H1 (cell line): ENCODE measurements at regions not wholly inside any gene's neighbourhood (a gene's known extent, or its start where the extent isn't known, plus 50 kb on each side); places are given as distances from the start of the nearest gene placed in this dataset.

Source experiments
- CTCF ChIA-PET: fragments of 300-600 bp; sonication (Branson Sonifier 250); formaldehyde crosslinking; loops from one replicate; lab custom pipeline; 2021; ENCODE audit not compliant: partially characterized antibody; lab: Charles Lee
- POLR2A ChIA-PET: fragments of 300-600 bp; sonication (Branson Sonifier 250); formaldehyde crosslinking; loops from one replicate; lab custom pipeline; 2021; ENCODE audit warnings: inconsistent platforms; ENCODE audit not compliant: partially characterized antibody; lab: Charles Lee
- DNase-seq, 2 experiments: peaks; one replicate each; pipeline versions ENCODE4 v3.0.0 to v3.0.0-alpha.2; 2010 to 2022; ENCODE audit warnings: low spot score in 2 of 2, low read depth in 1 of 2, mixed read lengths in 1 of 2
- FAIRE-seq: peaks from 2 replicates; lab custom pipeline; 2011; peaks lifted over from hg19 to GRCh38; lab: Jason Lieb, UNC
- H2AFZ ChIP-seq: 2 replicates; pipeline ENCODE4 v1.8.1; 2012; ENCODE audit warnings: low read length, inconsistent platforms
- H2AK5ac ChIP-seq: 2 replicates; pipeline ENCODE4 v1.6.1; 2013; ENCODE audit warnings: low read depth, low read length
- H2BK120ac ChIP-seq: replicated peaks from 2 replicates; pipeline ENCODE3; 2013; ENCODE audit warnings: low read depth, low read length, inconsistent platforms
- H2BK12ac ChIP-seq: 2 replicates; pipeline ENCODE4 v1.6.1; 2013; ENCODE audit warnings: low read depth, low read length
- H2BK15ac ChIP-seq: 2 replicates; pipeline ENCODE4 v1.6.1; 2013; ENCODE audit warnings: low read length
- H2BK20ac ChIP-seq: 2 replicates; pipeline ENCODE4 v1.6.1; 2013; ENCODE audit warnings: low read length
- H2BK5ac ChIP-seq: 2 replicates; pipeline ENCODE4 v1.6.1; 2013; ENCODE audit warnings: low read depth, low read length
- H3K14ac ChIP-seq: 2 replicates; pipeline ENCODE4 v1.6.1; 2013; ENCODE audit warnings: inconsistent platforms; ENCODE audit not compliant: insufficient read length
- H3K18ac ChIP-seq: 2 replicates; pipeline ENCODE4 v1.6.1; 2013; ENCODE audit warnings: low read length; ENCODE audit errors: extremely low read depth
- H3K23ac ChIP-seq: 2 replicates; pipeline ENCODE4 v1.6.1; 2013; ENCODE audit warnings: inconsistent platforms; ENCODE audit not compliant: insufficient read length
- H3K23me2 ChIP-seq: 2 replicates; pipeline ENCODE4 v1.6.1; 2013; ENCODE audit warnings: low read depth, low read length
- H3K27ac ChIP-seq: 2 replicates; pipeline ENCODE4 v1.6.1; 2011; ENCODE audit warnings: low read depth, low read length, inconsistent platforms
- H3K27me3 ChIP-seq, 4 experiments: replicated peaks in 1 of 4; 1 replicate in 1 of 4; 2 replicates in 3 of 4; pipeline versions ENCODE4 v1.6.1 to v1.8.1; 2011 to 2013; ENCODE audit warnings: low read length in 3 of 4, mild to moderate bottlenecking in 3 of 4, inconsistent platforms in 2 of 4, mixed read lengths in 2 of 4, moderate library complexity in 1 of 4; ENCODE audit not compliant: control insufficient read depth in 3 of 4, insufficient read depth in 3 of 4; ENCODE audit errors: extremely low read depth in 1 of 4
- H3K36me3 ChIP-seq, 4 experiments: 2 replicates each; pipeline versions ENCODE4 v1.6.1 to v1.8.1; 2011 to 2013; ENCODE audit warnings: mild to moderate bottlenecking in 4 of 4, low read length in 3 of 4, moderate library complexity in 2 of 4, control low read depth in 1 of 4, inconsistent platforms in 1 of 4; ENCODE audit not compliant: insufficient read depth in 4 of 4, control insufficient read depth in 2 of 4
- H3K4ac ChIP-seq: replicated peaks from 2 replicates; pipeline ENCODE3; 2013; ENCODE audit warnings: low read length, low read depth, mixed read lengths, inconsistent platforms; ENCODE audit not compliant: insufficient read length
- H3K4me1 ChIP-seq, 4 experiments: replicated peaks in 1 of 4; 1 replicate in 1 of 4; 2 replicates in 3 of 4; pipeline versions ENCODE4 v1.6.1 to v1.8.1; 2011 to 2013; ENCODE audit warnings: low read length in 3 of 4, inconsistent platforms in 2 of 4, mixed read lengths in 1 of 4; ENCODE audit not compliant: insufficient read depth in 4 of 4, control insufficient read depth in 3 of 4
- H3K4me2 ChIP-seq, 2 experiments: 2 replicates each; pipeline versions ENCODE4 v1.6.1 to v1.8.1; 2011 to 2013; ENCODE audit warnings: low read depth in 2 of 2, low read length in 2 of 2, control low read depth in 1 of 2, inconsistent platforms in 1 of 2, mild to moderate bottlenecking in 1 of 2; ENCODE audit not compliant: insufficient read depth in 1 of 2
- H3K4me3 ChIP-seq, 4 experiments: fragments of 200-600, 300-600 bp in 1 of 4; sonication (generic), shearing (Covaris generic), sonication (Bioruptor Twin) in 1 of 4; 2 replicates each; pipeline versions ENCODE4 v1.5.1 to v1.8.1; 2011 to 2016; ENCODE audit warnings: low read length in 4 of 4, low read depth in 3 of 4, control low read depth in 2 of 4, inconsistent platforms in 2 of 4, mild to moderate bottlenecking in 2 of 4, mixed read lengths in 1 of 4, moderate library complexity in 1 of 4; ENCODE audit not compliant: insufficient read depth in 2 of 4; ENCODE audit errors: extremely low read depth in 1 of 4
- H3K56ac ChIP-seq: replicated peaks from 2 replicates; pipeline ENCODE3; 2013; ENCODE audit warnings: low read depth, mild to moderate bottlenecking, mixed read lengths, low read length, inconsistent platforms; ENCODE audit not compliant: insufficient read length
- H3K79me1 ChIP-seq: 2 replicates; pipeline ENCODE4 v1.6.1; 2013; ENCODE audit warnings: low read depth, low read length, control low read depth
- H3K79me2 ChIP-seq, 2 experiments: 2 replicates each; pipeline versions ENCODE4 v1.6.1 to v1.8.1; 2012 to 2013; ENCODE audit warnings: low read length in 2 of 2, mild to moderate bottlenecking in 2 of 2, inconsistent platforms in 1 of 2; ENCODE audit not compliant: insufficient read depth in 2 of 2, control insufficient read depth in 1 of 2
- H3K9ac ChIP-seq, 4 experiments: replicated peaks in 1 of 4; 1 replicate in 1 of 4; 2 replicates in 3 of 4; pipeline versions ENCODE4 v1.6.1 to v1.8.1; 2011 to 2013; ENCODE audit warnings: low read depth in 3 of 4, low read length in 3 of 4, control low read depth in 2 of 4, mild to moderate bottlenecking in 2 of 4, moderate library complexity in 2 of 4, inconsistent platforms in 1 of 4; ENCODE audit errors: extremely low read depth in 1 of 4
- H3K9me3 ChIP-seq, 2 experiments: 2 replicates each; pipeline versions ENCODE4 v1.6.1 to v1.8.1; 2012 to 2013; ENCODE audit warnings: mild to moderate bottlenecking in 2 of 2, moderate library complexity in 2 of 2, control low read depth in 1 of 2, inconsistent platforms in 1 of 2, low read depth in 1 of 2, low read length in 1 of 2, mixed read lengths in 1 of 2; ENCODE audit not compliant: insufficient read depth in 2 of 2
- H4K20me1 ChIP-seq, 2 experiments: replicated peaks in 1 of 2; 2 replicates each; pipeline versions ENCODE3 to v1.8.1; 2011 to 2013; ENCODE audit warnings: inconsistent platforms in 2 of 2, low read length in 2 of 2, mild to moderate bottlenecking in 1 of 2; ENCODE audit not compliant: insufficient read depth in 2 of 2, control insufficient read depth in 1 of 2
- H4K5ac ChIP-seq: 2 replicates; pipeline ENCODE4 v1.6.1; 2013; ENCODE audit warnings: low read length, low read depth, mixed read lengths, inconsistent platforms; ENCODE audit not compliant: insufficient read length
- H4K8ac ChIP-seq: 2 replicates; pipeline ENCODE4 v1.8.0; 2013; ENCODE audit warnings: mild to moderate bottlenecking, moderate library complexity, low read length, inconsistent platforms; ENCODE audit not compliant: insufficient read depth; ENCODE audit errors: extremely low read depth
- H4K91ac ChIP-seq: replicated peaks from 2 replicates; pipeline ENCODE3; 2013; ENCODE audit warnings: low read length, mixed read lengths, inconsistent platforms; ENCODE audit not compliant: insufficient read length
- CHD7 ChIP-seq: fragments of 300-600 bp; sonication (generic); IDR thresholded peaks from 2 replicates; pipeline ENCODE4 v1.7.1; 2012; ENCODE audit warnings: low read length, moderate library complexity, mild to moderate bottlenecking, inconsistent platforms; ENCODE audit not compliant: insufficient replicate concordance
- WGBS, 2 experiments: shearing (Covaris generic) in 1 of 2; methylation state at CpG; one replicate each; pipeline versions ENCODE4 v1.1.6 to v1.1.7; 2013 to 2015; ENCODE audit warnings: low lambda C conversion rate in 2 of 2, mixed read lengths in 2 of 2, inconsistent platforms in 1 of 2, low coverage in 1 of 2, missing lambda C conversion rate in 1 of 2; ENCODE audit not compliant: insufficient replicate concordance in 2 of 2, insufficient coverage in 1 of 2, insufficient read length in 1 of 2; ENCODE audit errors: extremely low coverage in 1 of 2, missing lambda C conversion rate in 1 of 2; 5-methylcytosine and 5-hydroxymethylcytosine counted together

GRCh38 chr9:135176284-135176683 is 88.8 kb downstream of the OLFM1 start:
- H3K9ac ChIP-seq, result no peak overlapping the region
- H3K9me3 ChIP-seq, result no peaks in the 10 kb centered on the region
- H2AK5ac ChIP-seq, result no peak overlapping the region
- H3K18ac ChIP-seq, result no peak overlapping the region
- no peak overlapping the region for H3K23ac ChIP-seq
- H3K27ac ChIP-seq, result no peak overlapping the region
- FAIRE-seq (no peak), DNase-seq (no peak)
- no peaks in the 10 kb centered on the region for H3K4me1 ChIP-seq
- H3K79me2 ChIP-seq, result no peaks in the 10 kb centered on the region
- no peak overlapping the region for H2BK120ac ChIP-seq
- H4K20me1 ChIP-seq, result no peaks in the 10 kb centered on the region
- H3K4me2 ChIP-seq, result no peak overlapping the region
- POLR2A ChIA-PET, result no interaction called here
- CTCF ChIA-PET, result interaction anchor here (1.2 kb wide), 1 partner anchor 63 kb away, joined by 3 read pairs; no protein-coding TSS in a partner anchor
- no peak overlapping the region for H2BK20ac ChIP-seq
- no peak overlapping the region for H2AFZ ChIP-seq
- H3K4me3 ChIP-seq, result no peak overlapping the region
- no peaks in the 10 kb centered on the region for H3K79me1 ChIP-seq
- no peak overlapping the region for H2BK15ac ChIP-seq
- no peaks in the 10 kb centered on the region for H3K23me2 ChIP-seq
- H3K4ac ChIP-seq, result no peak overlapping the region
- H3K27me3 ChIP-seq, result no peaks in the 10 kb centered on the region; a peak in 1 of 7 replicates
- no peaks in the 10 kb centered on the region for H3K36me3 ChIP-seq
- H4K5ac ChIP-seq, result no peak overlapping the region
- no peak overlapping the region for H3K56ac ChIP-seq
- H3K14ac ChIP-seq, result no peak overlapping the region
- no peak overlapping the region for H2BK12ac ChIP-seq
- H4K91ac ChIP-seq, result no peak overlapping the region
- H2BK5ac ChIP-seq, result no peak overlapping the region
- 99% methylated on average over 19 of the region's 20 CpGs; no CpG with 5 or more reads in 1 of the 2 experiments for WGBS, 2 experiments
- H4K8ac ChIP-seq, result no peak overlapping the region
- TF ChIP-seq CHD7, result no peak
